PC-9 (cell line): ENCODE measurements at regions not wholly inside any gene's neighbourhood (a gene's known extent, or its start where the extent isn't known, plus 50 kb on each side); places are given as distances from the start of the nearest gene placed in this dataset.

Experiments
- BruUV-seq: library from RNA; stranded (reverse); fragments of 400-500 nt; replicated peaks from 2 replicates; lab custom pipeline; 2021; lab: Mats Ljungman, UMichigan
- CTCF ChIA-PET: fragments of 300-600 bp; sonication (Branson Sonifier 250); formaldehyde crosslinking; loops from one replicate; lab custom pipeline; 2022; ENCODE audit warnings: antibody characterized with exemption; lab: Charles Lee
- POLR2A ChIA-PET: fragments of 300-600 bp; sonication (Branson Sonifier 250); formaldehyde crosslinking; loops from one replicate; lab custom pipeline; 2022; ENCODE audit warnings: antibody characterized with exemption; ENCODE audit not compliant: unreplicated experiment; lab: Charles Lee
- DNase-seq, 2 experiments: peaks; one replicate each; pipeline versions ENCODE4 v3.0.0 to v3.0.0-alpha.2; 2015 to 2022; ENCODE audit warnings: mixed read lengths in 1 of 2
- H2AFZ ChIP-seq: fragments of 200-600 bp; sonication (generic); 2 replicates; pipeline ENCODE4 v1.8.1; 2017; ENCODE audit warnings: antibody characterized with exemption
- H3F3A ChIP-seq: fragments of 200-600 bp; sonication (generic); 2 replicates; pipeline ENCODE4 v1.8.1; 2017; ENCODE audit warnings: antibody characterized with exemption, mild to moderate bottlenecking, low read depth; ENCODE audit not compliant: insufficient read depth
- H3K27ac ChIP-seq: fragments of 200-600 bp; sonication (generic); 2 replicates; pipeline ENCODE4 v1.6.1; 2016; ENCODE audit warnings: mixed run types
- H3K27me3 ChIP-seq: fragments of 200-600 bp; sonication (generic); 2 replicates; pipeline ENCODE4 v1.6.1; 2016; ENCODE audit warnings: low read depth, mixed run types; ENCODE audit not compliant: insufficient read depth
- H3K36me3 ChIP-seq: fragments of 200-600 bp; sonication (generic); 2 replicates; pipeline ENCODE4 v1.6.1; 2016; ENCODE audit warnings: low read depth, mixed run types
- H3K4me1 ChIP-seq: fragments of 200-600 bp; sonication (generic); replicated peaks from 2 replicates; pipeline ENCODE4 v1.6.1; 2016; ENCODE audit warnings: mixed run types; ENCODE audit not compliant: insufficient read depth
- H3K4me2 ChIP-seq: fragments of 200-600 bp; sonication (generic); 2 replicates; pipeline ENCODE4 v1.6.1; 2017; ENCODE audit warnings: mixed run types
- H3K4me3 ChIP-seq: fragments of 200-600 bp; sonication (generic); 2 replicates; pipeline ENCODE4 v1.6.1; 2016; ENCODE audit warnings: mixed run types
- H3K79me2 ChIP-seq: fragments of 200-600 bp; sonication (generic); 2 replicates; pipeline ENCODE4 v1.6.1; 2017; ENCODE audit warnings: low read depth, mixed run types
- H3K9me2 ChIP-seq: fragments of 200-600 bp; sonication (generic); 2 replicates; pipeline ENCODE4 v1.8.1; 2017; ENCODE audit warnings: mild to moderate bottlenecking; ENCODE audit not compliant: insufficient read depth
- H3K9me3 ChIP-seq: fragments of 200-600 bp; sonication (generic); 2 replicates; pipeline ENCODE4 v1.8.1; 2016; ENCODE audit warnings: low read depth; ENCODE audit not compliant: insufficient read depth
- H4K20me1 ChIP-seq: fragments of 200-600 bp; sonication (generic); 2 replicates; pipeline ENCODE4 v1.8.1; 2017; ENCODE audit not compliant: insufficient read depth
- CTCF ChIP-seq: fragments of 200-600 bp; sonication (generic); conservative IDR thresholded peaks from 2 replicates; pipeline ENCODE4 v1.6.1; 2017; ENCODE audit warnings: mixed run types, antibody characterized with exemption, mild to moderate bottlenecking, moderate library complexity
- EZH2 ChIP-seq: fragments of 200-600 bp; sonication (generic); IDR thresholded peaks from 2 replicates; pipeline ENCODE4 v1.8.0; 2017; ENCODE audit warnings: antibody characterized with exemption, low read depth
- intact Hi-C: fragments of 100-400 bp; cut with micrococcal nuclease; formaldehyde crosslinking; loops from one replicate; pipeline ENCODE4 v1.10.0; 2022; ENCODE audit not compliant: unreplicated experiment

- Histone ChIP-seq H3K4me3 (no peak overlapping the region), H3K4me2 (no peak overlapping the region), H3K36me3 (no peaks in the 10 kb centered on the region), H3F3A (no peaks in the 10 kb centered on the region), H3K4me1 (no peaks in the 10 kb centered on the region), H3K27me3 (no peaks in the 10 kb centered on the region), H4K20me1 (no peaks in the 10 kb centered on the region), H3K79me2 (no peaks in the 10 kb centered on the region), H2AFZ (no peak overlapping the region), H3K9me3 (no peaks in the 10 kb centered on the region; the same call in 1 of the 2 replicates), H3K9me2 (no peaks in the 10 kb centered on the region), H3K27ac (no peak overlapping the region)
- DNase-seq = no peak
- no peak for TF ChIP-seq EZH2
- TF ChIP-seq CTCF = no peak
- no TSS peak for BruUV-seq
- intact Hi-C loops = no loop called here
- ChIA-PET POLR2A (no interaction called here), CTCF (no interaction called here)
Observed at GRCh38 chr10:62657244-62657835, 147.2 kb upstream of the ADO start.

GRCh38 chr10:62658516-62658915 lies 146.0 kb upstream of the ADO start:
- no peak overlapping the region for H3K4me2 ChIP-seq
- ChIA-PET CTCF (no interaction called here), POLR2A (no interaction called here)
- no peak overlapping the region for H3K4me3 ChIP-seq
- H3F3A ChIP-seq = no peaks in the 10 kb centered on the region
- H2AFZ ChIP-seq = no peak overlapping the region
- BruUV-seq = no TSS peak
- H3K9me3 ChIP-seq = no peaks in the 10 kb centered on the region; the same call in 1 of the 2 replicates
- no peaks in the 10 kb centered on the region for H4K20me1 ChIP-seq
- intact Hi-C loops = no loop called here
- no peaks in the 10 kb centered on the region for H3K27me3 ChIP-seq
- H3K79me2 ChIP-seq = no peaks in the 10 kb centered on the region
- no peaks in the 10 kb centered on the region for H3K9me2 ChIP-seq
- DNase-seq = no peak
- H3K4me1 ChIP-seq = no peaks in the 10 kb centered on the region
- H3K27ac ChIP-seq = no peak overlapping the region
- TF ChIP-seq CTCF = no peak
- no peak for TF ChIP-seq EZH2
- H3K36me3 ChIP-seq = no peaks in the 10 kb centered on the region

GRCh38 chr10:62661143-62661542 lies 143.4 kb upstream of the ADO start:
- ChIA-PET CTCF (no interaction called here), POLR2A (interaction anchor here (0.7 kb wide), 1 partner anchor 1060 kb away, joined by 3 read pairs; no protein-coding TSS in a partner anchor)
- intact Hi-C loops = no loop called here
- H3K4me3 ChIP-seq = no peak overlapping the region
- H3K27ac ChIP-seq = no peak overlapping the region
- no peak for DNase-seq
- no peaks in the 10 kb centered on the region for H3F3A ChIP-seq
- no TSS peak for BruUV-seq
- no peaks in the 10 kb centered on the region for H3K79me2 ChIP-seq
- H3K4me1 ChIP-seq = no peaks in the 10 kb centered on the region
- H3K4me2 ChIP-seq = no peak overlapping the region
- H3K9me2 ChIP-seq = no peaks in the 10 kb centered on the region
- no peak overlapping the region for H2AFZ ChIP-seq
- no peaks in the 10 kb centered on the region for H3K36me3 ChIP-seq
- H4K20me1 ChIP-seq = no peaks in the 10 kb centered on the region
- no peaks in the 10 kb centered on the region; the same call in 1 of the 2 replicates for H3K9me3 ChIP-seq
- no peaks in the 10 kb centered on the region for H3K27me3 ChIP-seq
- TF ChIP-seq CTCF = no peak
- no peak for TF ChIP-seq EZH2
